Gastroesophageal sphincter (tissue), 4 donors: ENCODE measurements at regions not wholly inside any gene's neighbourhood (a gene's known extent, or its start where the extent isn't known, plus 50 kb on each side); places are given as distances from the start of the nearest gene placed in this dataset.

ENCODE experiments used
- ATAC-seq: fragments of 150-250 bp; one replicate; pipeline ENCODE4 v1.9.1; 2016; ENCODE audit warnings: mild to moderate bottlenecking, moderate library complexity
- H3K27ac ChIP-seq, 4 donors: fragments of 200-600 bp; sonication (generic) in 3 of 4; 1 replicate in 3 of 4; 2 replicates in 1 of 4; pipeline ENCODE4 v1.5.1; 2016 to 2019
- H3K27me3 ChIP-seq: fragments of 200-600 bp; sonication (generic); one replicate; pipeline ENCODE4 v1.5.1; 2019
- H3K36me3 ChIP-seq, 2 donors: fragments of 200-600 bp; sonication (generic); one replicate each; pipeline ENCODE4 v1.5.1; 2019; ENCODE audit warnings: control low read depth in 1 of 2
- H3K4me1 ChIP-seq, 3 donors: fragments of 200-600 bp; sonication (generic); 1 replicate in 2 of 3; 2 replicates in 1 of 3; pipeline ENCODE4 v1.5.1; 2016 to 2019; ENCODE audit warnings: control low read depth in 2 of 3
- H3K4me3 ChIP-seq, 2 donors: fragments of 200-600 bp; sonication (generic); one replicate each; pipeline ENCODE4 v1.5.1; 2019; ENCODE audit warnings: mild to moderate bottlenecking in 1 of 2, moderate library complexity in 1 of 2
- H3K9me3 ChIP-seq, 3 donors: fragments of 200-600 bp; sonication (generic); one replicate each; pipeline ENCODE4 v1.5.1; 2017 to 2019; ENCODE audit warnings: control low read depth in 2 of 3
- EP300 ChIP-seq: sonication (generic); formaldehyde crosslinking; IDR thresholded peaks from one replicate; pipeline ENCODE4 v1.6.1; 2017; ENCODE audit warnings: antibody characterized with exemption, mild to moderate bottlenecking
- POLR2A ChIP-seq, 2 donors: fragments of 450-650 bp; IDR thresholded peaks; one replicate each; pipeline ENCODE4 v1.6.1; 2017; ENCODE audit warnings: antibody characterized with exemption in 2 of 2, mild to moderate bottlenecking in 2 of 2, moderate library complexity in 1 of 2
- POLR2AphosphoS5 ChIP-seq: sonication (generic); formaldehyde crosslinking; IDR thresholded peaks from one replicate; pipeline ENCODE4 v1.6.1; 2017; ENCODE audit warnings: antibody characterized with exemption
- WGBS, 2 donors: methylation state at CpG; one replicate each; pipeline ENCODE4 v1.1.5; 2018; ENCODE audit warnings: low coverage in 1 of 2; 5-methylcytosine and 5-hydroxymethylcytosine counted together
- TF ChIP-seq, protein P1 (sequence below), 4 experiments: fragments of 200-600 bp in 2 of 4; fragments of 450-650 bp in 2 of 4; sonication (generic) in 1 of 4; IDR thresholded peaks; one replicate each; pipeline ENCODE4 v1.5.1; 2017 to 2019; ENCODE audit warnings: antibody characterized with exemption in 4 of 4, mild to moderate bottlenecking in 2 of 4, moderate library complexity in 2 of 4

DNA sequence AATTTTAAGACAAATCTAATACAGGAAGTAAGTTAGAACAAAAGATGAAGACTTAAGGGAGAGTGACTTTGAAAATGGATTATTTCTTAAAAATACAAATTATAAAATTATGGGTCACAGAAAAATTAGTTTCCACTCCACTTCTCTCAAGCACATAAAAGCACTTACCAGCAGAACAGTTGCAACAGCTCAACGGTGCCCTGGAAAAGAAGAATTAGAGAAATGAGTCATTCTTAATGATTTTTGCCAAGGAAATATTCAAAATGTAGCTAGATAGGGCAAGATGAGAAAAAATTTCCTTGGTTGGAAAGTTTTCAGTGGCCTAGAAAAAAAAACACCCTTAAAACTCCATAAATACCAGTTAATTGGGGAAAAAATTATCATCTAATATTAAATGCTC lies 2185.6 kb upstream of the CELF4 start:
- 20 to 57% methylated on average over 1 of the region's 1 CpG for WGBS, 2 donors
- H3K4me3 ChIP-seq, result no peak overlapping the region
- H3K27me3 ChIP-seq, result no peaks in the 10 kb centered on the region
- H3K9me3 ChIP-seq, result no peaks in the 10 kb centered on the region
- H3K36me3 ChIP-seq, result no peaks in the 10 kb centered on the region
- H3K4me1 ChIP-seq, result no peaks in the 10 kb centered on the region
- no peak overlapping the region for H3K27ac ChIP-seq
- TF ChIP-seq, protein P1, sequence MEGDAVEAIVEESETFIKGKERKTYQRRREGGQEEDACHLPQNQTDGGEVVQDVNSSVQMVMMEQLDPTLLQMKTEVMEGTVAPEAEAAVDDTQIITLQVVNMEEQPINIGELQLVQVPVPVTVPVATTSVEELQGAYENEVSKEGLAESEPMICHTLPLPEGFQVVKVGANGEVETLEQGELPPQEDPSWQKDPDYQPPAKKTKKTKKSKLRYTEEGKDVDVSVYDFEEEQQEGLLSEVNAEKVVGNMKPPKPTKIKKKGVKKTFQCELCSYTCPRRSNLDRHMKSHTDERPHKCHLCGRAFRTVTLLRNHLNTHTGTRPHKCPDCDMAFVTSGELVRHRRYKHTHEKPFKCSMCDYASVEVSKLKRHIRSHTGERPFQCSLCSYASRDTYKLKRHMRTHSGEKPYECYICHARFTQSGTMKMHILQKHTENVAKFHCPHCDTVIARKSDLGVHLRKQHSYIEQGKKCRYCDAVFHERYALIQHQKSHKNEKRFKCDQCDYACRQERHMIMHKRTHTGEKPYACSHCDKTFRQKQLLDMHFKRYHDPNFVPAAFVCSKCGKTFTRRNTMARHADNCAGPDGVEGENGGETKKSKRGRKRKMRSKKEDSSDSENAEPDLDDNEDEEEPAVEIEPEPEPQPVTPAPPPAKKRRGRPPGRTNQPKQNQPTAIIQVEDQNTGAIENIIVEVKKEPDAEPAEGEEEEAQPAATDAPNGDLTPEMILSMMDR (IDR thresholded peaks at IDR 0.05), result no peak
- TF ChIP-seq POLR2A (IDR thresholded peaks at IDR 0.05), result no peak
- TF ChIP-seq POLR2AphosphoS5, result no peak
- no peak for TF ChIP-seq EP300
- ATAC-seq, result no peak

DNA sequence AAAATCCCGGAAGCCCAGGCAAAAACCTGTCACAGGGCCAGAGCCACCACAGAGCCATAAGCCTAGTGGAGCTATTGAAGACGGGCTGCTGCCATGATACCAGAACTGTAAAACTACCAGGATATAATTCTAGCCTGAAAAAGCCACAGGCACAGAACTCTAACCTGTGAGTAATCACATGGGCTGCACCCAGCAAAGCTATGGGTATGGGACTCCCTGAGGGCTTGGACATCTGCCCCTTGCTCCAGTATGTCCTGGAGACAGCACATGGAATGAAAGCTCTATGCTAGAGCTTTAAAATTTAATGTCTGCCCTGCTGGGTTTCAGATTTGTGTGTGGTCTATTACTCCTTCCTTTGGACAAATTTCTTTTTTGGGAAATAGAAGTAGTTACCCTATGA lies 2183.6 kb upstream of the CELF4 start:
- no peak for ATAC-seq
- H3K27me3 ChIP-seq, result no peaks in the 10 kb centered on the region
- H3K27ac ChIP-seq, result no peak overlapping the region
- 100% methylated on average over 1 of the region's 2 CpGs; no CpG with 5 or more reads in 1 of the 2 donors for WGBS, 2 donors
- H3K9me3 ChIP-seq, result no peaks in the 10 kb centered on the region
- no peaks in the 10 kb centered on the region for H3K4me1 ChIP-seq
- H3K4me3 ChIP-seq, result no peak overlapping the region
- no peaks in the 10 kb centered on the region for H3K36me3 ChIP-seq
- TF ChIP-seq POLR2A (IDR thresholded peaks at IDR 0.05), result no peak

DNA sequence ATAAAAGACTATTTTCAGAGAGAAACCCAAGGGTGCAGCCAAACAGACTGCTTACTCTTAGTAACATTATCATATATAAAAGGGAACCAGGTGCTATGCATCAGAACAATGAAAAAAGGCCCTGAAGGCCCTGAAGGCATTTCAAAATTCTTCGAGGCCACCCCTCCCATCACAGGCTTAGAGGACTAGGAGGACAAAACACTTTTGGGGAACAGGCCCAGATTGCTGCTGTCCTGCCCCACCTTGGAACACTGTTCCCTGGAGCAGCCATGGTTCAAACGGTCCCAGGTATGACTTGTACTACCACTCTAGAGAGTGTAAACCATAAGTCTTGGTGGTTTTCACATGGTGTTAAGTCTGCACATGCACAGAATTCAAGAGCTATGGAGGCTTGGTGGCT lies 2183.1 kb upstream of the CELF4 start:
- no peaks in the 10 kb centered on the region for H3K9me3 ChIP-seq
- WGBS, 2 donors, result 65 to 94% methylated on average over 2 of the region's 2 CpGs
- H3K4me3 ChIP-seq, result no peak overlapping the region
- H3K27ac ChIP-seq, result no peak overlapping the region
- no peak for ATAC-seq
- no peaks in the 10 kb centered on the region for H3K27me3 ChIP-seq
- no peaks in the 10 kb centered on the region for H3K36me3 ChIP-seq
- no peak for TF ChIP-seq EP300
- TF ChIP-seq POLR2AphosphoS5, result no peak
- TF ChIP-seq POLR2A (IDR thresholded peaks at IDR 0.05), result no peak
- TF ChIP-seq, protein P1 (IDR thresholded peaks at IDR 0.05), result no peak
- H3K4me1 ChIP-seq, result no peaks in the 10 kb centered on the region

DNA sequence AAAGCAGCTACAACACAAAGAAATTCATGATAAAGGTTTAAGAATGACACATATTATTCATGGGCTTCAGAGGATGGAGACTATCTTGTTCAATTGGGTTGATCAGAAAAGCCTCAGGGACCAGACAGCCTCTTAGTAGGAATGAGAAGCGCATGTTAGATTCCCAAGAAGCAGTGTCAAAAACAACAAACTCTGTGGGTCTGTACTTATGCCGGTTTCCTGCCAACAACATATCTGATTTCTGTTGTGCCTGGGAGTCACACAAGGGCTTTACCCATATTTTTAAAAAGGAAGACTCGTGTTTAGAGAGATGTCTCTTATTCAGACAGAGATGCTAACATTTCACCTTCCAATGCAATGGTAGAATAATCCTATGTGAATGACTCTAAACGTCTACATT lies 2180.6 kb upstream of the CELF4 start:
- no peaks in the 10 kb centered on the region for H3K36me3 ChIP-seq
- no peak for ATAC-seq
- no peak overlapping the region for H3K27ac ChIP-seq
- H3K4me3 ChIP-seq, result no peak overlapping the region
- no peaks in the 10 kb centered on the region for H3K27me3 ChIP-seq
- no peak for TF ChIP-seq POLR2A (IDR thresholded peaks at IDR 0.05)
- no peak for TF ChIP-seq POLR2AphosphoS5
- TF ChIP-seq, protein P1 (IDR thresholded peaks at IDR 0.05), result no peak
- TF ChIP-seq EP300, result no peak
- no peaks in the 10 kb centered on the region for H3K9me3 ChIP-seq
- no peaks in the 10 kb centered on the region for H3K4me1 ChIP-seq
- 81 to 82% methylated on average over 4 of the region's 4 CpGs for WGBS, 2 donors

DNA sequence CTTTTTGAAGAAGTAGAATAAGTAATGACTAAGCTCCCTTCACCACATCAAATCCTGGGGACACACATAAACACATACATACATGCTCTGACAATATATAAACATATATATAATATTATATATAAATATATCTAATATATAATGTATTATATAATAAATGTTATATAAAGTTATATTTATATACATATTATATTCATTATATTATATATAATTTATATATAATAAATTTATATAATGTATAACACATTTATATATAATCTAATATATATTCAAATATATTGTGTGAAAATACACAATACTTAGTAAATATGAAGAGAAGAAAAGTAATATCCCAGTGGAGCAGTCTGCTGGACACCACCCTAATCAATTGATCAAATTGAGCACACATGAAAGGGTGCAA lies 2177.9 kb upstream of the CELF4 start:
- no peaks in the 10 kb centered on the region for H3K4me1 ChIP-seq
- no peak for ATAC-seq
- no peak overlapping the region for H3K4me3 ChIP-seq
- TF ChIP-seq EP300 (no peak), POLR2AphosphoS5 (no peak), POLR2A (IDR thresholded peaks at IDR 0.05) (no peak)
- TF ChIP-seq, protein P1 (IDR thresholded peaks at IDR 0.05), result no peak
- no peaks in the 10 kb centered on the region for H3K36me3 ChIP-seq
- no peak overlapping the region for H3K27ac ChIP-seq
- no peaks in the 10 kb centered on the region for H3K27me3 ChIP-seq
- H3K9me3 ChIP-seq, result no peaks in the 10 kb centered on the region
